ENCODE measurements at regions not wholly inside any gene's neighbourhood (a gene's known extent, or its start where the extent isn't known, plus 50 kb on each side); places are given as distances from the start of the nearest gene placed in this dataset.
"Not testable (repeated sequence)": the region's sequence is repeated elsewhere in the genome, so short reads cannot be mapped to it uniquely, and the experiment has no call there.

DNA sequence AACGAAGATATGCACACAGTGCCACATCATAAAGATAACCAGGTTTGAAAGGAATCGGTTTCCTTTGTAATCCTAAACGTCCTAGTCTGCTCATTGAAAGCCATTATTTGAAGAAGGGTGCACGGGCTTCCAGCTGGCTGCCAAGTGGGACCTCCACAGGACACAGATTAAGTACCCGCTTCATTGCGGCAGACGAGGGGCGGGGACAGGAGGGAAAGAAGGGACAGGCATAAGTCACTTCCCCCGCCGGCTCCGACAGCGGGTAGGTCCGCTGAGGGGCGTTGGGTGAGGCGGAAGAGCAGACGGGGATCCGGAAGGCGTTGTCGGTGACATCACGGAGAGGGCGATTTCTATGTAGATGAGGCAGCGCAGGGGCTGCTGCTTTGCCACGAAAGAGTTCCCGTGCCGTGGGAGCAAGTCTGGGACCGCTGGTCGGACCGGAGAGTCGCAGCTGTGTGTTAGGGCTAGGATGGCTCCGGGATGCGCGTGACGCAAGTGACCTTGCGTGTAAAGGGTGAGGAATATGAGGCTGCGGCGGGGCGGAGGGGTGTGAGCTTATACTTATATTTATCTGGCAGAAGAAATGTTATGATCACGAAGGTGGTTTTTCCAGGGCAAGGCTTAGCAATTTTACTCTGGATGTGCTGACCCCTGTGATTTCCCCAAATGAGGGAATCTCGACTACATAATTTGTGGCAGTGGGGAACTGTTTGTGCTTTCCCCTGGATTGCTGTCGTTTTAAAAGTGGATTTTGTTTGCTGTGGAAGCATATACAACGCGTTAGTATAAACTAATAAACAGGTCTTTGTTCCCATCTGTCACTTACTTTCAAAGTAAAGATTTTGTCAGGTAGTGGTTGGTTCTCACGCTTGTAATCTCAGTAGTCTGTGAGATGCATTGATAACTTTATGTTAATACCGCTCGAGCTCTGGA lies 80.7 kb downstream of the PPIAL4G start:
- peak overlapping the region; percentile 96 for H3K9ac ChIP-seq (ENCODE audit: low read depth, low read length)
- H3K36me3 ChIP-seq (ENCODE audit: control insufficient read depth, insufficient read depth, low read length); H3K9me3 ChIP-seq (ENCODE audit: control insufficient read depth, insufficient read depth, low read length); H3K4me1 ChIP-seq (ENCODE audit: control insufficient read depth, insufficient read depth, low read length); H3K27me3 ChIP-seq (ENCODE audit: control insufficient read depth, insufficient read depth, low read length): not testable (repeated sequence)
- peak overlapping the region; percentile 70 for H3K4me3 ChIP-seq (ENCODE audit: low read depth, low read length)

DNA sequence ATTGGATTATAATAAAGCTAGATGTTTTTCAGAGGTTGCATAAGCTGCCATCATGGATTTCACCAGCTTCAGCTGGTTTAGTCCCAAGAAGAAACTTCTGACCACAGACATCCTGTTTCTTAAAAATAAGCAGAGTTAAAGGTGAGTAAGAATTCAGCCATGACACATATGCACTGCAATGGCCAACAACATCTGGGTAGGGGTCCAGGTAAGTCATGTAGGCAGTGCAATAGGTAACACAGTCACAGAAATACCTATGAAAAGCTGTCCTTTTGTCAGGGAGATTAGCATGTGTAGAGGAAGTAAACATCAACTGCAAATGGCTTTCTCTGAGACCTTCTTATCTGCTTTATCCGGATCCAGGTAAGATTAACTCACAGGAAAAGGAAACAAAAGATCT lies 85.6 kb downstream of the PPIAL4G start:
- H3K4me1 ChIP-seq (ENCODE audit: control insufficient read depth, insufficient read depth, low read length); H3K36me3 ChIP-seq (ENCODE audit: control insufficient read depth, insufficient read depth, low read length); H3K9me3 ChIP-seq (ENCODE audit: control insufficient read depth, insufficient read depth, low read length): not testable (repeated sequence)

DNA sequence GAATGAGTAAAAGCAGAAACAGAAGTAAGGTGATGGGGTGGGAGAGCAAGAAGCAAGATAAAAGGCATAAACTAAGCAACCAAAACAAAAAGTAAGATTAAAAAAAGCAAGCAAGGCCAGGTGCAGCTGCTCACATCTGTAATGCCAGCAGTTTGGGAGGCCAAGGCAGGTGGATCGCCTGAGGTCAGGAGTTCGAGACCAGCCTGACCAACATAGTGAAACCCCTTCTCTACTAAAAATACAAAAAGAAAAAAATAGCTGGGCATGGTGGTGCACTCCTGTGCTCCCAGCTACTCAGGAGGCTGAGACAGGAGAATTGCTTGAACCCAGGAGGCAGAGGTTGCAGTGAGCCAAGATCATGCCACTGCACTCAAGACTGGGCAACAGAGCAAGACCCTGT lies 90.6 kb downstream of the PPIAL4G start:
- not testable (repeated sequence) for H3K9me3 ChIP-seq (ENCODE audit: control insufficient read depth, insufficient read depth, low read length); H3K36me3 ChIP-seq (ENCODE audit: control insufficient read depth, insufficient read depth, low read length); H3K4me1 ChIP-seq (ENCODE audit: control insufficient read depth, insufficient read depth, low read length); H3K27me3 ChIP-seq (ENCODE audit: control insufficient read depth, insufficient read depth, low read length); H3K9ac ChIP-seq (ENCODE audit: low read depth, low read length); H3K4me3 ChIP-seq (ENCODE audit: low read depth, low read length)

More for the DNA sequence above, 85.6 kb downstream of the PPIAL4G start:
- not testable (repeated sequence) for H3K9ac ChIP-seq (ENCODE audit: low read depth, low read length); H3K27me3 ChIP-seq (ENCODE audit: control insufficient read depth, insufficient read depth, low read length); H3K4me3 ChIP-seq (ENCODE audit: low read depth, low read length)

DNA sequence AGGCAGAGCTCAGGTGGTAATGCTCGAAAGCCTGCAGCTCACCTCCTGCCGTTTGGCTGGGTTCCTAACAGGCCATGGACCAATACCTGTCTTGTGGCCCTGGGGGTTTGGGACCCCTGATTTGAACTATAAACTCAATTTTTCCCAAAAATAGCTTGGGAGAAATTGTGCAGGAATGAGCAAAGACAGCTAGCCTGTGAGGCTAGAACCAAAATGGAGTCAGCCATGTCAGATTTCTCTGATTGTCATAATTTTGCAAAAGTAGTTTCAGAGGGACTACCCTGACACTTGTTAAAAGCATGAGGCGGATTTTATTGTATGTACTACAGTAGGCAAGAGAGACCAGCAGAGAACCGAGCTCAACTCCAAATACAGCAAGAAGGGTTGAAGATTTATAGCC lies 91.8 kb downstream of the PPIAL4G start:
- H3K36me3 ChIP-seq (ENCODE audit: control insufficient read depth, insufficient read depth, low read length); H3K9me3 ChIP-seq (ENCODE audit: control insufficient read depth, insufficient read depth, low read length); H3K27me3 ChIP-seq (ENCODE audit: control insufficient read depth, insufficient read depth, low read length): not testable (repeated sequence)

DNA sequence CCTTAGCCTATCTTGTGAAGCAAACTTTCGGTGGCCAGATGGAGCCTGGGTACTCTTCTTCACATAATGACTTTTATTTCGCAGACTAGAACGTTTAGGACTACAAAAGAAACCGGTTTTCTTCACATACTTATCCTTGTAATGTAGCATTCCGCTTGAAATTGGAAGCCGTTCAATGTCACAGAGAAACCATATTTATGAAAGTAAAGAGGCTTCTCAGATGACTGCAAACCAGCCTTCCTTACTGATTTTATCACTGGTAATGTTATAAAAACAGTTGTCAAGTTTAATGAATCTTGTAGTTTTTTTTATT lies 94.1 kb downstream of the PPIAL4G start:
- Histone ChIP-seq H3K36me3 (ENCODE audit: control insufficient read depth, insufficient read depth, low read length) (no peaks in the 10 kb centered on the region), H3K4me3 (ENCODE audit: low read depth, low read length) (peak overlapping the region; percentile 31), H3K4me1 (ENCODE audit: control insufficient read depth, insufficient read depth, low read length) (peaks cover 2% of the 10 kb centered on the region), H3K9ac (ENCODE audit: low read depth, low read length) (no peak overlapping the region), H3K27me3 (ENCODE audit: control insufficient read depth, insufficient read depth, low read length) (peaks cover 5% of the 10 kb centered on the region), H3K9me3 (ENCODE audit: control insufficient read depth, insufficient read depth, low read length) (no peaks in the 10 kb centered on the region)

More for the DNA sequence above, 91.8 kb downstream of the PPIAL4G start:
- H3K9ac ChIP-seq (ENCODE audit: low read depth, low read length); H3K4me3 ChIP-seq (ENCODE audit: low read depth, low read length); H3K4me1 ChIP-seq (ENCODE audit: control insufficient read depth, insufficient read depth, low read length): not testable (repeated sequence)

DNA sequence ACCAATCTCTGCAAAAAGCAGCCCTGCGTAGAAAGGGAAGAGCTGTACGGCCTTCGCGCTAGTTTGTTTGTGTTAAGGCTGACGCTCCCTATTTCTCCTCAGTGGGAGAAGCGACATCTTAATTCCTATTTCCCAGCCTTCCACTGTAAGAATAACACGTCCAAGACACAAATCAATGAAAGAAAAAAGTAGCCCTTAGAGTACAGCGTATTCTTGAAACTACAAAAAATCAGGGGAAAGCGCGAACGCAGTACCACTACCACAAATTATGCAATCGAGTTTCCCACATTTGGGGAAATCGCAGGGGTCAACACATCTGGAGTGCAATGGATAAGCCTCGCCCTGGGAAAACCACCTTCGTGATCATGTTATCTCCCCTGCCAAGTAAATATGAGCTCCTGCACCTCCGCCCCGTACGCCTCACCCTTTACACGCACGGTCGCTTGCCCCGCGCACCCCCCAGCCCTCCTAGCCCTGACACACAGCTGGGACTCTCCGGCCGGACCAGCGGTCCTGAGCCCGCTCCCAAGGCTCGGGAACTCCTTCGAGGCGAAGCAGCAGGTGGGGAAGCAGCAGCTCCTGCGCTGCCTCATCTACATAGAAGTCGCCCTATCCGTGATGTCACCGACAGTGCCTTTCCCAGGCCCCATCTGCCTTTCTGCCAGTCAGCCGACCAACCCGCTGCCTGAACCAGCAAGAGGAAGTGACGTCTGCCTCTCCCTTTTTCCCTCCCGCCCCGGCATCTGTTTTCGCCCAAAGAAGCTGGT lies 94.7 kb downstream of the PPIAL4G start:
- no peaks in the 10 kb centered on the region for H3K36me3 ChIP-seq (ENCODE audit: control insufficient read depth, insufficient read depth, low read length)
- H3K9ac ChIP-seq (ENCODE audit: low read depth, low read length): peak overlapping the region; percentile 70
- H3K4me3 ChIP-seq (ENCODE audit: low read depth, low read length): peak overlapping the region; percentile 62
- no peaks in the 10 kb centered on the region for H3K9me3 ChIP-seq (ENCODE audit: control insufficient read depth, insufficient read depth, low read length)
- peaks cover 2% of the 10 kb centered on the region for H3K4me1 ChIP-seq (ENCODE audit: control insufficient read depth, insufficient read depth, low read length)
- peaks cover 5% of the 10 kb centered on the region for H3K27me3 ChIP-seq (ENCODE audit: control insufficient read depth, insufficient read depth, low read length)

DNA sequence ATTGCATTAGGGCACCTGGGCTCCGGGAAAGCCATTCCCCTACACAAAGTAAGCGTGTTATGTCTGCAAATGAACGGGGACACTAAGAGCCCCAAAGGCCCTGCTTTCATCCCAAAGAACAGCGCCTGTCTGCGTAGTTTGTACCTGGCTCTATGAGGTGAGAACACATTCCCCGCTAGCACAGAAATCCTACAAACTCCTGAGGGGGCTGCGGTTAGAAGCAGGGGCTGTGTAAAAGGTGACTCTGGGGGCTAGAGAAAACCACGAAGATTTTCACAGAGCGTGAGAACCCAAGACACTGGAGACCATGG lies 95.2 kb downstream of the PPIAL4G start:
- Histone ChIP-seq H3K4me3 (ENCODE audit: low read depth, low read length) (peak overlapping the region; percentile 62), H3K9ac (ENCODE audit: low read depth, low read length) (peak overlapping the region; percentile 24)
- H3K27me3 ChIP-seq (ENCODE audit: control insufficient read depth, insufficient read depth, low read length); H3K4me1 ChIP-seq (ENCODE audit: control insufficient read depth, insufficient read depth, low read length); H3K36me3 ChIP-seq (ENCODE audit: control insufficient read depth, insufficient read depth, low read length); H3K9me3 ChIP-seq (ENCODE audit: control insufficient read depth, insufficient read depth, low read length): not testable (repeated sequence)

DNA sequence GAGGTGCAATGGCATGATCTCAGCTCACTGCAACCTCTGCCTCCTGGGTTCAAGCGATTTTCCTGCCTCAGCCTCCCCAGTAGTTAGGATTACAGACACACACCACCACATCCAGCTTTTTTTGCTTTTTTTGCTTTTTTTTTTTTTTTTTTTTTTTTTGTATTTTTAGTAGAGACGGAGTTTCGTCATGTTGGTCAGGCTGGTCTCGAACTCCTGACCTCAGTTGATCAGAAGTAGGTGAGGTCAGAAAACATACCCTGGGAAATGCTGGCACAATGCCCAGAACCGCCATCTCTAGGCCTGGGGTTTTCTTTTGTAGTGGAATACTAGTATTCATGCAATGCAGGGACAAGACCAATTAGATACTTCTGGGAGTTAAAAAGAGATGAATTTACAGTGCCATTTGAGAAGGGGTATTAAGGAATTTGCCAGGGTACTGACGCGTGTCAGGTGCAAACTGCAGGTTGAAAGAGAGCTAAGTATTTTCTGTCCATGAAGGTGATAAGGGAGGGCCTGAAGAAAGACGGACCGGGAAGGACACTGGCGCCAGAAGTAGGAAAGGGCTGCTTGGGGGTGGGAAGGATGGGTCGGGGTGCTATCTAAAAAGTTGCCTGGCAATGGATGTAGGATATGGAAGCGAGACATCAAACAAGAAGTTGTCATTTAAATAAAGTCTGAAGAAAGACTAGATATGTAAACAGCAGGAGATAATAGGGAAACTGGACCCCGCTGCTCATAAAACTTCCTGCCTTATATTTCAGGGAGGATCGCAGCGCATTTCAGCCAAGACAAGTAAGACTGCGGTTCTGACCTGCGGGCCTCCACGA lies 95.8 kb downstream of the PPIAL4G start:
- Histone ChIP-seq H3K9ac (ENCODE audit: low read depth, low read length) (peak overlapping the region; percentile 24), H3K4me3 (ENCODE audit: low read depth, low read length) (peak overlapping the region; percentile 62)
- not testable (repeated sequence) for H3K4me1 ChIP-seq (ENCODE audit: control insufficient read depth, insufficient read depth, low read length)

DNA sequence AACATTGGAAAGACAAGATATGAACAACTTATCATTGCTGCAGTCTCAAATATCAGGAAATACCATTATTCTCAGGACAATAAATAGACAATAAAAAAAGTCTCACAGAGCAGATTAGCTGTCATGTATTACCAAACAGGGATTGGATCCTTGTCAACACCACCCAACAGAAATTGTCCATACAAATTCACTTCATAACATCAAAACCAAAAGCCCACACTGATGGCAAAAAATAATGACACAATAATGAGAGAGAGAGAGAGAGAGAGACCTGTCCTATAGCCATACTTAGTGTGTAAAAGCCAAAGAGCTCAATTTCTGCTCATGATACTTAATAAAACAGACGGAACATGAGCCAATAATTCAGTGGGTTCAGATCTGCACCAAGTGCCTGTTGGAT lies 96.5 kb downstream of the PPIAL4G start:
- Histone ChIP-seq H3K4me1 (ENCODE audit: control insufficient read depth, insufficient read depth, low read length) (peaks cover 2% of the 10 kb centered on the region), H3K36me3 (ENCODE audit: control insufficient read depth, insufficient read depth, low read length) (no peaks in the 10 kb centered on the region), H3K4me3 (ENCODE audit: low read depth, low read length) (no peak overlapping the region), H3K9me3 (ENCODE audit: control insufficient read depth, insufficient read depth, low read length) (no peaks in the 10 kb centered on the region), H3K9ac (ENCODE audit: low read depth, low read length) (no peak overlapping the region), H3K27me3 (ENCODE audit: control insufficient read depth, insufficient read depth, low read length) (peaks cover 5% of the 10 kb centered on the region)

More for the DNA sequence above, 95.8 kb downstream of the PPIAL4G start:
- not testable (repeated sequence) for H3K9me3 ChIP-seq (ENCODE audit: control insufficient read depth, insufficient read depth, low read length); H3K36me3 ChIP-seq (ENCODE audit: control insufficient read depth, insufficient read depth, low read length); H3K27me3 ChIP-seq (ENCODE audit: control insufficient read depth, insufficient read depth, low read length)

DNA sequence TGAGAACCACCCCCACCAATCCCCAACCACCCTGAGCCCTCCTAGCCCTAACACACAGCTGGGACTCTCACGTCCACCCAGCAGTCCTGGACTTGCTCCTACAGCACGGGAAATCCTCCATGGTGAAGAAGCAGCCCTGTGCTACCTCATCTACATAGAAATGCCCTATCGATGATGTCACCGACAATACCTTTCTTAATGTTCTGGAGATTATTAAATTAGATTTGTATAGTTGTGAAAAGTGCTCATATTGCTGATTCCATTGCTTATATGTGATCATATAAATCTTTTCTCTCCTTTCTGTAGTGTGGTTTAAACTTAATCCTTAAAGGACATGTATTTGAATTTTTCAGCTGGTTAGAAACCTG lies 97.1 kb downstream of the PPIAL4G start:
- not testable (repeated sequence) for H3K9ac ChIP-seq (ENCODE audit: low read depth, low read length); H3K9me3 ChIP-seq (ENCODE audit: control insufficient read depth, insufficient read depth, low read length); H3K4me1 ChIP-seq (ENCODE audit: control insufficient read depth, insufficient read depth, low read length); H3K27me3 ChIP-seq (ENCODE audit: control insufficient read depth, insufficient read depth, low read length); H3K36me3 ChIP-seq (ENCODE audit: control insufficient read depth, insufficient read depth, low read length); H3K4me3 ChIP-seq (ENCODE audit: low read depth, low read length)

DNA sequence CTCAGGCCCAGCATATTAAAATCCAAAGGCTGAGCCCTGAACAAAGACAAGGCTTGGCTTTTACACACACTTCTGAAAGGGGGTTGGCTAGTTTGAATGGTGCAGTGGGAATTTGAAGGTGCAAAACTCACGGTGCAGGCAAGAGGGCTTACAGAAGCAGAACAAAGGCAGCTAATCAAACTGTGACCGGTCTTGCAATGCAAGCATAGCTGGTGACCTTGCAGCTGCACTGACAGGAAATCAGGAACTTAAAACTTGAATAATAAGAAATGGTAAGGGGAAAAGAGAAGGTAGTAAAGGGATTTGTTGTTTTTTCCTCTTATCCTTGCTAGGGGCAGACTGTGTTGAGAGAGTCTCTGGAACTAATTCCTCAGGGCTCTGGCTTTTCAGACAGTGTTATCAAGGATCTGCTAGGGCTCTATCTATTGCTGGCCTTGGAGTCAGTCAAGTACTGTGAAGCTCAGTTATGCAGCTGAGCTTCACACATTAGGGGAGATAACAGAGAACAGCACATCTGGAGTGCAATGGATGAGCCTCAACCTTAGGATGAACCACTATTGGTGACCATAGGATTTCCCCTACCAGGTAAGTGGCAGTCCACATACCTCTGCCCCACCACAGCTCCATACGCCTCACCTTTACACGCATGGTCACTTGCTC lies 97.6 kb downstream of the PPIAL4G start:
- H3K36me3 ChIP-seq (ENCODE audit: control insufficient read depth, insufficient read depth, low read length): no peaks in the 10 kb centered on the region
- no peak overlapping the region for H3K9ac ChIP-seq (ENCODE audit: low read depth, low read length)
- H3K27me3 ChIP-seq (ENCODE audit: control insufficient read depth, insufficient read depth, low read length): peaks cover 5% of the 10 kb centered on the region

More for the DNA sequence above, 97.6 kb downstream of the PPIAL4G start:
- Histone ChIP-seq H3K4me1 (ENCODE audit: control insufficient read depth, insufficient read depth, low read length) (peaks cover 2% of the 10 kb centered on the region), H3K9me3 (ENCODE audit: control insufficient read depth, insufficient read depth, low read length) (no peaks in the 10 kb centered on the region), H3K4me3 (ENCODE audit: low read depth, low read length) (no peak overlapping the region)
